Thyroid gland (tissue), 4 donors: ENCODE measurements at regions not wholly inside any gene's neighbourhood (a gene's known extent, or its start where the extent isn't known, plus 50 kb on each side); places are given as distances from the start of the nearest gene placed in this dataset.
"Not testable (repeated sequence)": the region's sequence is repeated elsewhere in the genome, so short reads cannot be mapped to it uniquely, and the experiment has no call there.

Experiments used
- DNase-seq, 2 donors: peaks; one replicate each; pipeline ENCODE4 v3.0.0-alpha.2; 2019
- H3K27ac ChIP-seq, 3 donors: fragments of 200-600 bp; sonication (generic); 1 replicate in 2 of 3; 2 replicates in 1 of 3; pipeline ENCODE4 v1.5.1; 2016 to 2019; ENCODE audit warnings: mild to moderate bottlenecking in 1 of 3, moderate library complexity in 1 of 3
- H3K27me3 ChIP-seq: fragments of 200-600 bp; sonication (generic); one replicate; pipeline ENCODE4 v1.5.1; 2019
- H3K36me3 ChIP-seq, 2 donors: fragments of 200-600 bp; sonication (generic); one replicate each; pipeline ENCODE4 v1.5.1; 2016 to 2019
- H3K4me1 ChIP-seq, 2 donors: fragments of 200-600 bp; sonication (generic); one replicate each; pipeline ENCODE4 v1.5.1; 2017 to 2019
- H3K4me3 ChIP-seq, 3 donors: fragments of 200-600 bp; sonication (generic); replicated peaks in 1 of 3; 1 replicate in 2 of 3; 2 replicates in 1 of 3; pipeline ENCODE4 v1.5.1; 2016; ENCODE audit warnings: mild to moderate bottlenecking in 1 of 3
- H3K9me3 ChIP-seq: fragments of 200-600 bp; sonication (generic); one replicate; pipeline ENCODE4 v1.5.1; 2017
- CTCF ChIP-seq, 6 experiments: fragments of 200-600 bp in 3 of 6; fragments of 450-650 bp in 3 of 6; sonication (generic) in 3 of 6; IDR thresholded peaks; one replicate each; pipeline ENCODE4 v1.5.1; 2016 to 2019; ENCODE audit warnings: antibody characterized with exemption in 6 of 6, mild to moderate bottlenecking in 2 of 6, inconsistent platforms in 1 of 6, moderate library complexity in 1 of 6
- POLR2A ChIP-seq, 2 donors: fragments of 450-650 bp; IDR thresholded peaks; one replicate each; pipeline ENCODE4 v1.6.1; 2017; ENCODE audit warnings: antibody characterized with exemption in 2 of 2, mild to moderate bottlenecking in 2 of 2, moderate library complexity in 1 of 2
- WGBS, 2 donors: methylation state at CpG; one replicate each; pipeline ENCODE4 v1.1.5; 2017; 5-methylcytosine and 5-hydroxymethylcytosine counted together
- intact Hi-C: fragments of 100-400 bp; cut with DNase I; formaldehyde crosslinking; loops from one replicate; pipeline ENCODE4 v1.15.1; 2023

DNA sequence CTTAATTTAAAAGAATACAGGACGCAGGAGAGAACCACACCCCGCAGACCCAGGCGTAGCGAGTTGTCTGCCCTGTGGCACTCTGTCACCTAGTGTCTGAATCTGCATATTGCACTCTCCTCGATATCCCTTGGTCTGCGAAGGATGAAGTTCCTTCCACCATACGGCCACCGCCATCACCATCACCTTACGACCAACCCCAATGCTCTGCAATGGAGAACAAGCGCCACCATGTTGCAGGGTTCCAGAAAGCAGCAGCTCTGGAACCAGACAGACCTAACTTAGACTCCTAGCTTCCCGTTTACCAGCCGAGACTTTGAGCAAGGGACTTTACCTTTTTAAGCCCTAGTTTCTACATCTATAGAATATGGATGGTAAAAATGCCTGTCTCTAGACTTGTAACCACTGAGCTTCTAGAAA, 77.4 kb upstream of the DMRT1 start:
- no peaks in the 10 kb centered on the region for H3K9me3 ChIP-seq
- no peaks in the 10 kb centered on the region for H3K27me3 ChIP-seq
- H3K27ac ChIP-seq, result no peak overlapping the region
- peaks cover 36 to 41% of the 10 kb centered on the region in 2 donors for H3K4me1 ChIP-seq
- H3K4me3 ChIP-seq, result no peak overlapping the region
- TF ChIP-seq POLR2A (IDR thresholded peaks at IDR 0.05) (no peak), CTCF (IDR thresholded peaks at IDR 0.05) (peak; percentile 21 to 90 (median 66))
- WGBS, 2 donors, result 65 to 69% methylated on average over 12 of the region's 12 CpGs
- intact Hi-C loops, result loop anchor here (5.0 kb wide), 1 partner anchor 147 kb away; no protein-coding TSS in a partner anchor
- peak; percentile 34 to 44 for DNase-seq
- H3K36me3 ChIP-seq, result no peaks in the 10 kb centered on the region

GRCh38 chr9:764986-765385, 76.5 kb upstream of the DMRT1 start:
- H3K4me3 ChIP-seq, result no peak overlapping the region
- no peak overlapping the region for H3K27ac ChIP-seq
- H3K36me3 ChIP-seq, result no peaks in the 10 kb centered on the region
- no peaks in the 10 kb centered on the region for H3K9me3 ChIP-seq
- no peaks in the 10 kb centered on the region for H3K27me3 ChIP-seq
- WGBS, 2 donors, result 95 to 96% methylated on average over 2 of the region's 2 CpGs
- H3K4me1 ChIP-seq, result peaks cover 29 to 32% of the 10 kb centered on the region in 2 donors
- intact Hi-C loops, result loop anchor here (5.0 kb wide), 1 partner anchor 148 kb away; no protein-coding TSS in a partner anchor
- DNase-seq, result no peak
- no peak for TF ChIP-seq POLR2A (IDR thresholded peaks at IDR 0.05)
- TF ChIP-seq CTCF (IDR thresholded peaks at IDR 0.05), result no peak

DNA sequence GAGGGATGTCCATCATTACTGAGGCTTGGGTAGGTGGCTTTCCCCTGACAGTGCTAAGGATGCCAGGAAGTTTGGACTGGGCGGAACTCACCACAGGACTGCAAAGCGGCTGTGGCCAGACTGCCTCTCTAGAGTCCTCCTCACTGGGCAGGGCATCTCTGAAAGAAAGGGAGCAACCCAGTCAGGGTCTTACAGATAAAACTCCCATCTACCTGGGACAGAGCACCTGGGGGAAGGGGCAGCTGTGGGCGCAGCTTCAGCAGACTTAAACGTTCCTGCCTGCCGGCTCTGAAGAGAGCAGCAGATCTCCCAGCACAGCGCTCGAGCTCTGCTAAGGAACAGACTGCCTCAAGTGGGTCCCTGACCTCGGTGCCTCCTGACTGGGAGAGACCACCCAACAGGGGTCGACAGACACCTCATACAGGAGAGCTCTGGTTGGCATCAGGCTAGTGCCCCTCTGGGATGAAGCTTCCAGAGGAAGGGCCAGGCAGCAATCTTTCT, 74.4 kb upstream of the DMRT1 start:
- Histone ChIP-seq H3K4me1 (peaks cover 10 to 13% of the 10 kb centered on the region in 2 donors), H3K27ac (peak overlapping the region in 2 of 3 donors; percentile 29 to 45)
- intact Hi-C loops, H3K27me3 ChIP-seq, H3K36me3 ChIP-seq, DNase-seq, H3K4me3 ChIP-seq, H3K9me3 ChIP-seq: not testable (repeated sequence)
- WGBS, 2 donors, result 84 to 99% methylated on average over 5 to 7 of the region's 9 CpGs

GRCh38 chr9:776086-776485, 65.4 kb upstream of the DMRT1 start:
- no peaks in the 10 kb centered on the region for H3K36me3 ChIP-seq
- H3K27me3 ChIP-seq, result no peaks in the 10 kb centered on the region
- 64 to 83% methylated on average over 2 of the region's 2 CpGs for WGBS, 2 donors
- intact Hi-C loops, result no loop called here
- no peak for DNase-seq
- no peak overlapping the region for H3K27ac ChIP-seq
- no peak overlapping the region for H3K4me3 ChIP-seq
- no peaks in the 10 kb centered on the region for H3K9me3 ChIP-seq
- TF ChIP-seq CTCF (IDR thresholded peaks at IDR 0.05) (no peak), POLR2A (IDR thresholded peaks at IDR 0.05) (no peak)
- H3K4me1 ChIP-seq, result no peaks in the 10 kb centered on the region

DNA sequence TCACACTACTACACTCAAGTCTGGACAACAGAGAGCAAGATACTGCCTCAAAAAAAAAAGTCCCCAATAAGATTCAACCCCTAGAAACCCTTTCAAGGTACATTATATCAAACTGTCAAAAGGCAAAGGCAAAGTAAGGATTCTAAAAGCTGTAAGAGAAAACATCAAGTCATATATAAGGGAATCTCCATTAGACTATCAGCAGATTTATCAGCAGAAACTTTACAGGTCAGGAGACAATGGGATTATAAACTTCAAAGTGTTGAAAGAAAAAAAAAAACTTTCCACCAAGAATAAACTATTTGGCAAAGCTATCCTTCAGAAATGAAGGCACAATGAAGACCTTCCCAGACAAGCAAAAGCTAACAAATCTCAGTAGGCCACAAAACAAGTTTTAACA, 63.5 kb upstream of the DMRT1 start:
- H3K27ac ChIP-seq, result no peak overlapping the region
- no peaks in the 10 kb centered on the region for H3K9me3 ChIP-seq
- H3K36me3 ChIP-seq, result no peaks in the 10 kb centered on the region
- TF ChIP-seq CTCF (IDR thresholded peaks at IDR 0.05) (no peak), POLR2A (IDR thresholded peaks at IDR 0.05) (no peak)
- no peaks in the 10 kb centered on the region for H3K27me3 ChIP-seq
- no peak overlapping the region for H3K4me3 ChIP-seq
- intact Hi-C loops, result no loop called here
- DNase-seq, result no peak
- no peaks in the 10 kb centered on the region for H3K4me1 ChIP-seq

DNA sequence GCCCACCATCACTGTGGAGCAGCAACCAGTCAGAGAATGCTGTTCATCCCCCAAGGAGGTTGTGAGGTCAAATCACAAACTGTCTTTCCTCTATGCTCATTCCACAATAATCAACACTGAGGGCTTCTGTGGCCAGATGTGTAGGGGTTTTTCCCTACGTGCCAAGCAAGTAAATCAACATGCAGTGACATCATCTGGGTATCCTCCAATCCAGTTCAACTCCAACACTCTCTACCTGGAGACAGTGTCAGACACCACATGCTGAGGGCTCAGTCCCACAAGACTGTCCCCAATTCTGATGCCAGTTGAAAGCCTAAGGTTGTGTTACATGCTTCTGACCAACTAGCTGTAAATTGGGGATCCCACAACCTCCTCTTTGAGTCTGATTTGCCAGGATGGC, 57.3 kb upstream of the DMRT1 start:
- no peaks in the 10 kb centered on the region for H3K9me3 ChIP-seq
- H3K36me3 ChIP-seq, result no peaks in the 10 kb centered on the region
- H3K4me1 ChIP-seq, result peaks cover 0 to 12% of the 10 kb centered on the region in 2 donors
- WGBS, 2 donors, result 25 to 73% methylated on average over 1 of the region's 1 CpG
- intact Hi-C loops, result no loop called here
- no peak overlapping the region for H3K4me3 ChIP-seq
- TF ChIP-seq POLR2A (IDR thresholded peaks at IDR 0.05), result no peak
- TF ChIP-seq CTCF (IDR thresholded peaks at IDR 0.05), result no peak
- H3K27me3 ChIP-seq, result no peaks in the 10 kb centered on the region
- H3K27ac ChIP-seq, result no peak overlapping the region
- no peak for DNase-seq
